HEK293 (cell line): ENCODE measurements at regions not wholly inside any gene's neighbourhood (a gene's known extent, or its start where the extent isn't known, plus 50 kb on each side); places are given as distances from the start of the nearest gene placed in this dataset.

Experiments used
- CTCF ChIA-PET: fragments of 350-600 bp; formaldehyde crosslinking; extraction: SDS; loops from one replicate; lab custom pipeline; 2021; ENCODE audit warnings: antibody characterized with exemption; lab: Yijun Ruan, JAX
- POLR2A ChIA-PET: fragments of 300-600 bp; formaldehyde crosslinking; extraction: SDS; loops from one replicate; lab custom pipeline; 2020; ENCODE audit warnings: antibody characterized with exemption, inconsistent platforms; lab: Yijun Ruan, JAX
- H3K27ac ChIP-seq: fragments of 200-500 bp; sonication (Bioruptor generic); 2 replicates; pipeline ENCODE4 v1.5.1; 2014; ENCODE audit warnings: low read depth, low read length, control low read depth, inconsistent platforms; ENCODE audit errors: extremely low read depth
- H3K36me3 ChIP-seq, 2 experiments: fragments of 200-500 bp in 1 of 2; sonication (Bioruptor generic) in 1 of 2; 1 replicate in 1 of 2; 2 replicates in 1 of 2; pipeline ENCODE4 v1.5.1; 2014 to 2017; ENCODE audit warnings: inconsistent platforms in 2 of 2, low read length in 2 of 2; ENCODE audit not compliant: control insufficient read depth in 2 of 2, insufficient read depth in 1 of 2
- H3K4me1 ChIP-seq: fragments of 200-500 bp; sonication (Bioruptor generic); 2 replicates; pipeline ENCODE4 v1.5.1; 2014; ENCODE audit warnings: mild to moderate bottlenecking, low read length, inconsistent platforms; ENCODE audit not compliant: control insufficient read depth, insufficient read depth
- H3K4me3 ChIP-seq: 2 replicates; pipeline ENCODE4 v1.5.1; 2011; ENCODE audit warnings: low read depth, mild to moderate bottlenecking, control low read depth, low read length, moderate library complexity
- H3K9me3 ChIP-seq: fragments of 200-500 bp; sonication (Bioruptor generic); 2 replicates; pipeline ENCODE4 v1.5.1; 2014; ENCODE audit warnings: low read depth, low read length, inconsistent platforms; ENCODE audit not compliant: control insufficient read depth, insufficient read depth
- BCL11A ChIP-seq: fragments of 450-650 bp; formaldehyde crosslinking; IDR thresholded peaks from 2 replicates; pipeline ENCODE4 v1.5.1; 2016; ENCODE audit warnings: low read depth, missing biosample characterization, missing genetic modification characterization
- FEZF1 ChIP-seq: fragments of 450-650 bp; formaldehyde crosslinking; IDR thresholded peaks from 2 replicates; pipeline ENCODE4 v1.5.1; 2016; ENCODE audit warnings: missing biosample characterization, missing genetic modification characterization
- KLF10 ChIP-seq: fragments of 450-650 bp; IDR thresholded peaks from 2 replicates; pipeline ENCODE4 v1.5.1; 2018; ENCODE audit warnings: missing biosample characterization, mild to moderate bottlenecking, missing genetic modification characterization
- MYNN ChIP-seq: fragments of 450-650 bp; formaldehyde crosslinking; IDR thresholded peaks from 2 replicates; pipeline ENCODE4 v1.5.1; 2016; ENCODE audit warnings: missing biosample characterization, missing genetic modification characterization, borderline replicate concordance
- OSR2 ChIP-seq: fragments of 450-650 bp; formaldehyde crosslinking; IDR thresholded peaks from 2 replicates; pipeline ENCODE4 v1.5.1; 2016; ENCODE audit warnings: missing biosample characterization, missing genetic modification characterization
- RBAK ChIP-seq: fragments of 450-650 bp; formaldehyde crosslinking; IDR thresholded peaks from 2 replicates; pipeline ENCODE4 v1.5.1; 2016; ENCODE audit warnings: missing biosample characterization, missing genetic modification characterization
- SALL2 ChIP-seq: fragments of 450-650 bp; formaldehyde crosslinking; IDR thresholded peaks from 2 replicates; pipeline ENCODE4 v1.5.0; 2017; ENCODE audit warnings: missing biosample characterization, mild to moderate bottlenecking, missing genetic modification characterization, borderline replicate concordance
- SCRT1 ChIP-seq: fragments of 450-650 bp; formaldehyde crosslinking; IDR thresholded peaks from 2 replicates; pipeline ENCODE4 v1.5.1; 2016; ENCODE audit warnings: missing biosample characterization, missing genetic modification characterization, borderline replicate concordance
- SCRT2 ChIP-seq: fragments of 450-650 bp; formaldehyde crosslinking; IDR thresholded peaks from 2 replicates; pipeline ENCODE4 v1.5.1; 2016; ENCODE audit warnings: missing biosample characterization, missing genetic modification characterization
- ZBTB7A ChIP-seq: fragments of 450-650 bp; formaldehyde crosslinking; IDR thresholded peaks from 2 replicates; pipeline ENCODE4 v1.5.1; 2016; ENCODE audit warnings: low read depth, missing biosample characterization, missing genetic modification characterization
- ZBTB8A ChIP-seq: fragments of 450-650 bp; formaldehyde crosslinking; IDR thresholded peaks from 2 replicates; pipeline ENCODE4 v1.5.1; 2016; ENCODE audit warnings: missing biosample characterization, missing genetic modification characterization
- ZFP41 ChIP-seq: fragments of 450-650 bp; formaldehyde crosslinking; IDR thresholded peaks from 2 replicates; pipeline ENCODE4 v1.5.1; 2016; ENCODE audit warnings: missing biosample characterization, missing genetic modification characterization, borderline replicate concordance
- ZNF121 ChIP-seq: fragments of 450-650 bp; formaldehyde crosslinking; IDR thresholded peaks from 2 replicates; pipeline ENCODE4 v1.5.1; 2016; ENCODE audit warnings: missing biosample characterization, missing genetic modification characterization
- ZNF146 ChIP-seq: fragments of 450-650 bp; formaldehyde crosslinking; IDR thresholded peaks from 2 replicates; pipeline ENCODE4 v1.5.1; 2016; ENCODE audit warnings: missing biosample characterization, missing genetic modification characterization
- ZNF157 ChIP-seq: fragments of 450-650 bp; formaldehyde crosslinking; IDR thresholded peaks from 2 replicates; pipeline ENCODE4 v1.5.1; 2016; ENCODE audit warnings: missing biosample characterization, missing genetic modification characterization
- ZNF19 ChIP-seq: fragments of 450-650 bp; formaldehyde crosslinking; IDR thresholded peaks from 2 replicates; pipeline ENCODE4; 2016; ENCODE audit warnings: missing biosample characterization, missing genetic modification characterization, low read depth
- ZNF223 ChIP-seq: fragments of 450-650 bp; formaldehyde crosslinking; IDR thresholded peaks from 2 replicates; pipeline ENCODE4 v1.5.1; 2016; ENCODE audit warnings: missing biosample characterization, missing genetic modification characterization
- ZNF324 ChIP-seq: fragments of 450-650 bp; formaldehyde crosslinking; IDR thresholded peaks from 2 replicates; pipeline ENCODE4 v1.5.1; 2016; ENCODE audit warnings: missing biosample characterization, missing genetic modification characterization
- ZNF335 ChIP-seq: fragments of 450-650 bp; formaldehyde crosslinking; conservative IDR thresholded peaks from 2 replicates; pipeline ENCODE4 v1.5.1; 2016; ENCODE audit warnings: missing biosample characterization, missing genetic modification characterization
- ZNF37A ChIP-seq: fragments of 450-650 bp; IDR thresholded peaks from 2 replicates; pipeline ENCODE4 v1.5.1; 2018; ENCODE audit warnings: missing biosample characterization, missing genetic modification characterization
- ZNF473 ChIP-seq: fragments of 450-650 bp; formaldehyde crosslinking; IDR thresholded peaks from 2 replicates; pipeline ENCODE4 v1.5.1; 2017; ENCODE audit warnings: missing biosample characterization, missing genetic modification characterization
- ZNF623 ChIP-seq: fragments of 450-650 bp; formaldehyde crosslinking; IDR thresholded peaks from 2 replicates; pipeline ENCODE4 v1.5.1; 2016; ENCODE audit warnings: missing biosample characterization, missing genetic modification characterization
- TF ChIP-seq, protein P1 (sequence below): fragments of 450-650 bp; formaldehyde crosslinking; IDR thresholded peaks from 2 replicates; pipeline ENCODE4 v1.5.1; 2017; ENCODE audit warnings: missing biosample characterization, missing genetic modification characterization
- TF ChIP-seq, protein P2 (sequence below): fragments of 450-650 bp; formaldehyde crosslinking; IDR thresholded peaks from 2 replicates; pipeline ENCODE4 v1.5.1; 2016; ENCODE audit warnings: missing biosample characterization, missing genetic modification characterization
- TF ChIP-seq, protein P3 (sequence below): fragments of 450-650 bp; formaldehyde crosslinking; IDR thresholded peaks from 2 replicates; pipeline ENCODE4 v1.5.1; 2016; ENCODE audit warnings: missing biosample characterization, missing genetic modification characterization
- TF ChIP-seq, protein P4 (sequence below): fragments of 450-650 bp; formaldehyde crosslinking; IDR thresholded peaks from 2 replicates; pipeline ENCODE4 v1.5.0; 2017; ENCODE audit warnings: missing biosample characterization, missing genetic modification characterization, borderline replicate concordance
- TF ChIP-seq, protein P5 (sequence below): fragments of 450-650 bp; formaldehyde crosslinking; IDR thresholded peaks from 2 replicates; pipeline ENCODE4 v1.5.1; 2016; ENCODE audit warnings: missing biosample characterization, missing genetic modification characterization
- TF ChIP-seq, protein P6 (sequence below): fragments of 450-650 bp; IDR thresholded peaks from 2 replicates; pipeline ENCODE4 v1.5.1; 2018; ENCODE audit warnings: missing biosample characterization, missing genetic modification characterization
- TF ChIP-seq, protein P7 (sequence below): fragments of 450-650 bp; formaldehyde crosslinking; IDR thresholded peaks from 2 replicates; pipeline ENCODE4 v1.5.1; 2016; ENCODE audit warnings: missing biosample characterization, missing genetic modification characterization

DNA sequence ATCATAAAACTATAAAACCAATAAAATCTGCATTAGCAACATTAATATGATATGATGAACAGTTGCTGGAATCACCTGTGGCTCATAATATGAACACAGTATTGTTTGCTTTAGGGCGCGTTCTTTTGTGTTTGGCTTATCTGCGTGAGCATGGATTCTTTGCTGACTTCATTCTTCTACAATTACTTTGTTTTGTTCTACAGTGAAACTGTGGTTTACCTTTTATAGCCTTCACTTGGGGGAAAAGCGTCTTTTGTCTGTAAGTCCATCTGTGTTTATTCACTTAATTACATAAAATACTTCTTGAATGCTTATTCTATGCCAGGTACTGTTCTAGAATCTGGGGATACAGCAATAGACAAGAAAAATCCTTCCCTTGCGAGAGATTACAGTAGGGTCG lies 74.0 kb upstream of the SEC11C start:
- Histone ChIP-seq H3K27ac (peak overlapping the region; percentile 36), H3K4me1 (peaks cover 12% of the 10 kb centered on the region), H3K9me3 (no peaks in the 10 kb centered on the region), H3K4me3 (no peak overlapping the region), H3K36me3 (no peaks in the 10 kb centered on the region)
- POLR2A ChIA-PET, result interaction anchor here (0.6 kb wide), 1 partner anchor 14 kb away, joined by 3 read pairs; no protein-coding TSS in a partner anchor
- CTCF ChIA-PET, result interaction anchor here (0.5 to 3.1 kb wide), 10 partner anchors 8 to 297 kb away, joined by 3 to 22 read pairs (median 8); no protein-coding TSS in a partner anchor
- TF ChIP-seq, protein P1, sequence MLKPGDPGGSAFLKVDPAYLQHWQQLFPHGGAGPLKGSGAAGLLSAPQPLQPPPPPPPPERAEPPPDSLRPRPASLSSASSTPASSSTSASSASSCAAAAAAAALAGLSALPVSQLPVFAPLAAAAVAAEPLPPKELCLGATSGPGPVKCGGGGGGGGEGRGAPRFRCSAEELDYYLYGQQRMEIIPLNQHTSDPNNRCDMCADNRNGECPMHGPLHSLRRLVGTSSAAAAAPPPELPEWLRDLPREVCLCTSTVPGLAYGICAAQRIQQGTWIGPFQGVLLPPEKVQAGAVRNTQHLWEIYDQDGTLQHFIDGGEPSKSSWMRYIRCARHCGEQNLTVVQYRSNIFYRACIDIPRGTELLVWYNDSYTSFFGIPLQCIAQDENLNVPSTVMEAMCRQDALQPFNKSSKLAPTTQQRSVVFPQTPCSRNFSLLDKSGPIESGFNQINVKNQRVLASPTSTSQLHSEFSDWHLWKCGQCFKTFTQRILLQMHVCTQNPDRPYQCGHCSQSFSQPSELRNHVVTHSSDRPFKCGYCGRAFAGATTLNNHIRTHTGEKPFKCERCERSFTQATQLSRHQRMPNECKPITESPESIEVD (tag by site-specific recombination), result peak; percentile 75
- TF ChIP-seq SALL2, result no peak
- no peak for TF ChIP-seq ZNF335 (tag by site-specific recombination)
- no peak for TF ChIP-seq MYNN (tag by site-specific recombination)
- no peak for TF ChIP-seq OSR2 (tag by site-specific recombination)
- peak; percentile 49 for TF ChIP-seq SCRT2 (tag by site-specific recombination)
- no peak for TF ChIP-seq KLF10
- TF ChIP-seq, protein P2, sequence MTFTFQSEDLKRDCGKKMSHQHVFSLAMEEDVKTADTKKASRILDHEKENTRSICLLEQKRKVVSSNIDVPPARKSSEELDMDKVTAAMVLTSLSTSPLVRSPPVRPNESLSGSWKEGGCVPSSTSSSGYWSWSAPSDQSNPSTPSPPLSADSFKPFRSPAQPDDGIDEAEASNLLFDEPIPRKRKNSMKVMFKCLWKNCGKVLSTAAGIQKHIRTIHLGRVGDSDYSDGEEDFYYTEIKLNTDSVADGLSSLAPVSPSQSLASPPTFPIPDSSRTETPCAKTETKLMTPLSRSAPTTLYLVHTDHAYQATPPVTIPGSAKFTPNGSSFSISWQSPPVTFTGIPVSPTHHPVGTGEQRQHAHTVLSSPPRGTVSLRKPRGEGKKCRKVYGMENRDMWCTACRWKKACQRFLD (tag by site-specific recombination), result no peak
- no peak for TF ChIP-seq ZNF19 (tag by site-specific recombination)
- TF ChIP-seq RBAK (tag by site-specific recombination), result no peak
- TF ChIP-seq, protein P3, sequence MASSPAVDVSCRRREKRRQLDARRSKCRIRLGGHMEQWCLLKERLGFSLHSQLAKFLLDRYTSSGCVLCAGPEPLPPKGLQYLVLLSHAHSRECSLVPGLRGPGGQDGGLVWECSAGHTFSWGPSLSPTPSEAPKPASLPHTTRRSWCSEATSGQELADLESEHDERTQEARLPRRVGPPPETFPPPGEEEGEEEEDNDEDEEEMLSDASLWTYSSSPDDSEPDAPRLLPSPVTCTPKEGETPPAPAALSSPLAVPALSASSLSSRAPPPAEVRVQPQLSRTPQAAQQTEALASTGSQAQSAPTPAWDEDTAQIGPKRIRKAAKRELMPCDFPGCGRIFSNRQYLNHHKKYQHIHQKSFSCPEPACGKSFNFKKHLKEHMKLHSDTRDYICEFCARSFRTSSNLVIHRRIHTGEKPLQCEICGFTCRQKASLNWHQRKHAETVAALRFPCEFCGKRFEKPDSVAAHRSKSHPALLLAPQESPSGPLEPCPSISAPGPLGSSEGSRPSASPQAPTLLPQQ (tag by site-specific recombination), result no peak
- TF ChIP-seq, protein P4, sequence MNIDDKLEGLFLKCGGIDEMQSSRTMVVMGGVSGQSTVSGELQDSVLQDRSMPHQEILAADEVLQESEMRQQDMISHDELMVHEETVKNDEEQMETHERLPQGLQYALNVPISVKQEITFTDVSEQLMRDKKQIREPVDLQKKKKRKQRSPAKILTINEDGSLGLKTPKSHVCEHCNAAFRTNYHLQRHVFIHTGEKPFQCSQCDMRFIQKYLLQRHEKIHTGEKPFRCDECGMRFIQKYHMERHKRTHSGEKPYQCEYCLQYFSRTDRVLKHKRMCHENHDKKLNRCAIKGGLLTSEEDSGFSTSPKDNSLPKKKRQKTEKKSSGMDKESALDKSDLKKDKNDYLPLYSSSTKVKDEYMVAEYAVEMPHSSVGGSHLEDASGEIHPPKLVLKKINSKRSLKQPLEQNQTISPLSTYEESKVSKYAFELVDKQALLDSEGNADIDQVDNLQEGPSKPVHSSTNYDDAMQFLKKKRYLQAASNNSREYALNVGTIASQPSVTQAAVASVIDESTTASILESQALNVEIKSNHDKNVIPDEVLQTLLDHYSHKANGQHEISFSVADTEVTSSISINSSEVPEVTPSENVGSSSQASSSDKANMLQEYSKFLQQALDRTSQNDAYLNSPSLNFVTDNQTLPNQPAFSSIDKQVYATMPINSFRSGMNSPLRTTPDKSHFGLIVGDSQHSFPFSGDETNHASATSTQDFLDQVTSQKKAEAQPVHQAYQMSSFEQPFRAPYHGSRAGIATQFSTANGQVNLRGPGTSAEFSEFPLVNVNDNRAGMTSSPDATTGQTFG (tag by site-specific recombination), result no peak
- TF ChIP-seq ZNF121 (tag by site-specific recombination), result no peak
- no peak for TF ChIP-seq ZFP41
- no peak for TF ChIP-seq ZNF473 (tag by site-specific recombination)
- no peak for TF ChIP-seq BCL11A (tag by site-specific recombination)
- TF ChIP-seq, protein P5, sequence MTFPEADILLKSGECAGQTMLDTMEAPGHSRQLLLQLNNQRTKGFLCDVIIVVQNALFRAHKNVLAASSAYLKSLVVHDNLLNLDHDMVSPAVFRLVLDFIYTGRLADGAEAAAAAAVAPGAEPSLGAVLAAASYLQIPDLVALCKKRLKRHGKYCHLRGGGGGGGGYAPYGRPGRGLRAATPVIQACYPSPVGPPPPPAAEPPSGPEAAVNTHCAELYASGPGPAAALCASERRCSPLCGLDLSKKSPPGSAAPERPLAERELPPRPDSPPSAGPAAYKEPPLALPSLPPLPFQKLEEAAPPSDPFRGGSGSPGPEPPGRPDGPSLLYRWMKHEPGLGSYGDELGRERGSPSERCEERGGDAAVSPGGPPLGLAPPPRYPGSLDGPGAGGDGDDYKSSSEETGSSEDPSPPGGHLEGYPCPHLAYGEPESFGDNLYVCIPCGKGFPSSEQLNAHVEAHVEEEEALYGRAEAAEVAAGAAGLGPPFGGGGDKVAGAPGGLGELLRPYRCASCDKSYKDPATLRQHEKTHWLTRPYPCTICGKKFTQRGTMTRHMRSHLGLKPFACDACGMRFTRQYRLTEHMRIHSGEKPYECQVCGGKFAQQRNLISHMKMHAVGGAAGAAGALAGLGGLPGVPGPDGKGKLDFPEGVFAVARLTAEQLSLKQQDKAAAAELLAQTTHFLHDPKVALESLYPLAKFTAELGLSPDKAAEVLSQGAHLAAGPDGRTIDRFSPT (tag by site-specific recombination), result no peak
- TF ChIP-seq ZBTB8A, result no peak
- no peak for TF ChIP-seq ZNF223 (tag by site-specific recombination)
- peak; percentile 77 for TF ChIP-seq FEZF1 (tag by site-specific recombination)
- TF ChIP-seq ZNF37A (tag by site-specific recombination), result no peak
- no peak for TF ChIP-seq ZNF623 (tag by site-specific recombination)
- no peak for TF ChIP-seq ZNF324 (tag by site-specific recombination)
- no peak for TF ChIP-seq ZNF146 (tag by site-specific recombination)
- no peak for TF ChIP-seq ZNF157 (tag by site-specific recombination)
- TF ChIP-seq SCRT1 (tag by site-specific recombination), result 0 out of 2 replicates have a peak, but pooled peaks have one; percentile 11
- no peak for TF ChIP-seq ZBTB7A (tag by site-specific recombination)
- TF ChIP-seq, protein P6, sequence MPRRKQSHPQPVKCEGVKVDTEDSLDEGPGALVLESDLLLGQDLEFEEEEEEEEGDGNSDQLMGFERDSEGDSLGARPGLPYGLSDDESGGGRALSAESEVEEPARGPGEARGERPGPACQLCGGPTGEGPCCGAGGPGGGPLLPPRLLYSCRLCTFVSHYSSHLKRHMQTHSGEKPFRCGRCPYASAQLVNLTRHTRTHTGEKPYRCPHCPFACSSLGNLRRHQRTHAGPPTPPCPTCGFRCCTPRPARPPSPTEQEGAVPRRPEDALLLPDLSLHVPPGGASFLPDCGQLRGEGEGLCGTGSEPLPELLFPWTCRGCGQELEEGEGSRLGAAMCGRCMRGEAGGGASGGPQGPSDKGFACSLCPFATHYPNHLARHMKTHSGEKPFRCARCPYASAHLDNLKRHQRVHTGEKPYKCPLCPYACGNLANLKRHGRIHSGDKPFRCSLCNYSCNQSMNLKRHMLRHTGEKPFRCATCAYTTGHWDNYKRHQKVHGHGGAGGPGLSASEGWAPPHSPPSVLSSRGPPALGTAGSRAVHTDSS (tag by site-specific recombination), result no peak
- TF ChIP-seq, protein P7, sequence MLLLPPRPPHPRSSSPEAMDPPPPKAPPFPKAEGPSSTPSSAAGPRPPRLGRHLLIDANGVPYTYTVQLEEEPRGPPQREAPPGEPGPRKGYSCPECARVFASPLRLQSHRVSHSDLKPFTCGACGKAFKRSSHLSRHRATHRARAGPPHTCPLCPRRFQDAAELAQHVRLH (tag by site-specific recombination), result no peak
